GM04503 (cell line): ENCODE measurements at regions not wholly inside any gene's neighbourhood (a gene's known extent, or its start where the extent isn't known, plus 50 kb on each side); places are given as distances from the start of the nearest gene placed in this dataset.
"Not testable (repeated sequence)": the region's sequence is repeated elsewhere in the genome, so short reads cannot be mapped to it uniquely, and the experiment has no call there.

Source experiments
- DNase-seq: peaks from one replicate; pipeline ENCODE4 v3.0.0-alpha.2; 2012; ENCODE audit warnings: low read depth

DNA sequence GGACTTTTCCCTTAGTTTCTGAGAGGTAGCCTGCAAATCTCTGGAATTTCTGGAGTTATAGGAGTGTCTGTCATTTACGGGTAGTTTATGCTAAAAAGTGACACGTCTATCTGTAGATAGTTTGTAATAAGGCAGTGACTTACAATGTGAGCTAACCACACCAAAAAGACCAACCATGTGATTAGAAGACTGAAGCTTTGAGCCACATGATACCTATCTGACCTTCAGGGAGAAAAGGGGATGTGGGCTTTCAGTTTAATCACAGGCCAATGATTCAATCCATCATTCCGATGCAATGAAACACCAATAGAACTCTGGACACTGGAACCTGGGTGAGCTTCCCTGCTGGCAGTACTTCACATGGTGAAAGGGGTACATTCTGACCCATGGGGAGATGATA lies 254.6 kb upstream of the GK2 start:
- DNase-seq = no peak

DNA sequence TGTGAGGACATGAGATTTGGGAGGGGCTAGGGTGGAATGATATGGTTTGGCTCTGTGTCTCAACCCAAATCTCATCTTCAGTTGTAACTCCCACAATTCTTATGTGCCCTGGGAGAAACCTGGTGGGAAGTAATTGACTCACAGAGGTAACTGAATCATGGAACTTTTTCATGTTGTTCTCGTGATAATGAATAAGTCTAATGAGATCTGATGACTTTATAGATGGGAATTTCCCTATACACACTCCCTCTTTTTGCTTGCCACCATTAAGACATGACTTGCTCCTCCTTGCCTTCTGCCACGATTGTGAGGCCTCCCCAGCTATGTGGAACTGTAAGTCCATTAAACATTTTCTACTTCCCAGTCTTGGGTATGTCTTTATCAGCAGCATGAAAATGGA lies 253.2 kb upstream of the GK2 start:
- no peak for DNase-seq

DNA sequence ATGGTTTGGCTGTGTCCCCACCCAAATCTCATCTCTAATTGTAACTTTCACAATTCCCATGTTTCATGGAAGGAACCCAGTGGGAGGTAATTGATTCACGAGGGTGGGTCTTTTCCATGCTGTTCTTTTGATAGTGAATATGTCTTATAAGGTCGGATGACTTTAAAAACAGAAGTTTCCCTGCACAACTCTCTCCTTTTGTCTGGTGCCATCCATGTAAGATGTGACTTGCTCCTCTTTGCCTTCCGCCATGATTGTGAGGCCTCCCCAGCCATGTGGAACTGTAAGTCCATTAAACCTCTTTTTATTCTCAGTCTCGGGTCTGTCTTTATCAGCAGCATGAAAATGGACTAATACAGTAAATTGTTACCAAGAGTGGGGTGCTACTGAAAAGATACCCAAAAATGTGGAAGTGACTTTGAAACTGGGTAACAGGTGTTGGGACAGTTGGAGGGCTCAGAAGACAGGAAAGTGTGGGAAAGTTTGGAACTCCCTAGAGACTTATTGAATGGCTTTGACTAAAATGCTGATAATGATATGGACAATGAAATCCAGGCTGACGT lies 251.4 kb upstream of the GK2 start:
- DNase-seq = not testable (repeated sequence)

GRCh38 chr4:79657379-79657778 lies 249.4 kb upstream of the GK2 start:
- DNase-seq = no peak

- DNase-seq = no peak
Measured at GRCh38 chr4:79653871-79654270, 245.8 kb upstream of the GK2 start.

- DNase-seq = no peak
Measured at GRCh38 chr4:79652738-79653137, 244.7 kb upstream of the GK2 start.

DNA sequence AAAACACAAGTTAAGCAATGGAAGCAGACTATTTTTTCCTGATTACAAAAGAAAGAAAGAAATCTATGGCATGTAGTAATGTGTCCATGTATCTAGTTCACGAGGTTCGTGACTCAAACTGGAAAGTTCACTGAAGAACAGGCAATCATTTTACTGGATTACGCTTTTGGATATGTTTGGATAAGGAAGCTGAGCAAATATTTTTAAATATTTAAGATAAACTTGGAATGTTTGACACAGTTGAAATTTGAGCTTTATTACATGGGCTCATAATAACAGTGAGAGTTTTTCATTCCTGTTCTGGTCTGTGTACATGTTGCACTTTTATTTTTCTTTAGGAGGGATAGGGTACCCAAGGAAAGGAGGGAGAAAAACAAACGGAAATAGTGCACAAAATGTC lies 244.2 kb upstream of the GK2 start:
- DNase-seq = no peak

- DNase-seq = no peak
Measured at GRCh38 chr4:79651456-79651855, 243.4 kb upstream of the GK2 start.

DNA sequence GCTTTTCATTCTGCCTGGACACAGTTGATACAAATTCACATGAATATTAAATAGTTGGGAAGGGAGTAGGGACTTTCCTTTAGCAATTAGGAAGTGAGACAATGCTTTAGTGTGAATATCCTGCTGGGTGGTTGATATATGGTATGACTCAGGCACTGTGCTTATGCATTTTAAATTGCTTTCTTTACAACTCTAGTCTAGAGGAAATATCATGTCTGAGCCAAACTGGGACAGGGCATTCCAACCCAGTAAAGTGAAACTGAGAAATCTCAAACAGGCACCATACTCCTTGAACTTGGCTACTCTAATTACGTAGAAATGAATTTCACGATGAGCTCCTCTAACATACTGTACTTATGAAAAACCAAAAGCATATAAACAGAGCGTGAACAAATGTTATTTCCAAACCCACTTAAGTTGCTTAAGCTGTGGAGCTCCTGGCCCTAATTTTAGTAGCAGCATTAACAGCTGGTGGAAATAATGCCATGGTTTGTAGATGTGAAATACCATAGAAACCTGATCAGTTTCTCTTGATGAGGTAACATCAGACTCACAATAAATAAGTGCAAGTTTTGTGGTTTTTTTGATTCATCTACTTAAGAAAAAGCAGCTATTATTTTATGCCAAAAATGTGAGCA lies 242.9 kb upstream of the GK2 start:
- no peak for DNase-seq

DNA sequence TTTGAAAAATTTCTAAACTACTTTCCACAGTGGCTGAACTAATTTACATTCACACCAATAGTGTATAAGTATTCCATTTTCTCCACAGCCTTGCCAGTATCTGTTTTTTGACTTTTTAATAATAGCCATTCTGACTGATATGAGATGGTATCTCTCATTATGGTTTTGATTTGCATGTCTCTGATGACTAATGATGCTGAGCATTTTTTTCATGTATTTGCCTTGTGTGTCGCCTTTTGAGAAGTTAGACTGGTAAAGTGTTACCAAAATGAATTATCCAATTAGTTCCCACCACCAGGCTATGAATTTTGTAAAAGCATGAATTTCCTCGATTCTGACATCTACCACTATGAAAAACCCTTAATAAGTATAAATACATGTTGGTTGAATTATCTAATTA lies 242.2 kb upstream of the GK2 start:
- no peak for DNase-seq

GRCh38 chr4:79645942-79646341 lies 237.9 kb upstream of the GK2 start:
- no peak for DNase-seq

GRCh38 chr4:79638735-79639134 lies 230.7 kb upstream of the GK2 start:
- no peak for DNase-seq

DNA sequence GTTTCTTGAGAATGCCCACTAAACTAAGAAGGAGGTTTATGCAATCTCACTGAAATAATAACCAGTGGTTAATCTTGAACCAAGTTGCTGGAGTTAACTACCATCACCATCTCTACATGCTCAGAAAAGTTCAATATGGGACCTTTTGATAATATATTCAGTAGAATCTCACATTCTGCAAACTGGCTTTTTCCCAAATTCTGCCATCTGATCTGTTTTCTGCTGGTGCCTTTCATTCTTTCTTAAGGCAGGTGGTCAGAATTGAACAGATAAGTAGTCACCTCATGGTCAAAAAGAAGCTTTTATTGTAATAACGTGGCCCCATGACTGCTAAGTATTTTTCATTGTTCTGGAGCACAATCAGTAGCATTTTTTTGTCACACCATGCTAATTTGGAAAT lies 229.0 kb upstream of the GK2 start:
- DNase-seq = no peak

DNA sequence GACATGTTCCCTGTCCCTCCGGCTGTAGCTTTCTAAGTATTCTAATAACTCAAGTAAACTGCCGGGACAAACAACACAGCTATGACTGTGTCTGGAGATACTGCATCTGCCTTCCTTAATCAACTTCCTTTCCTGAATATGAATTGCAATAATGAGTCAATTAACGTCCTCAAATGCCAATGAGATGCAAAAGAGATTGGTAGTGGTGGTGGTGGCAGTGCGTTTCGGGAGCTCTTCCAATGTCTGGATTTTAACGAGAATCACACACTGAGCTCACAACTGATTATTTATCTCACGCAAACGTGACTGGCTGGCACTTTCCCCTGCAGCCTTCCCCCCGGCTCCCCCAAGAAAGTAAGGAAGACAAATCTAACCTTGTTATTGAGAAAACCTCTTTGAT lies 226.1 kb upstream of the GK2 start:
- DNase-seq = no peak

- no peak for DNase-seq
Measured at GRCh38 chr4:79632114-79632513, 224.1 kb upstream of the GK2 start.

GRCh38 chr4:79626611-79627010 lies 218.6 kb upstream of the GK2 start:
- DNase-seq = no peak

GRCh38 chr4:79626101-79626500 lies 218.1 kb upstream of the GK2 start:
- DNase-seq = no peak

DNA sequence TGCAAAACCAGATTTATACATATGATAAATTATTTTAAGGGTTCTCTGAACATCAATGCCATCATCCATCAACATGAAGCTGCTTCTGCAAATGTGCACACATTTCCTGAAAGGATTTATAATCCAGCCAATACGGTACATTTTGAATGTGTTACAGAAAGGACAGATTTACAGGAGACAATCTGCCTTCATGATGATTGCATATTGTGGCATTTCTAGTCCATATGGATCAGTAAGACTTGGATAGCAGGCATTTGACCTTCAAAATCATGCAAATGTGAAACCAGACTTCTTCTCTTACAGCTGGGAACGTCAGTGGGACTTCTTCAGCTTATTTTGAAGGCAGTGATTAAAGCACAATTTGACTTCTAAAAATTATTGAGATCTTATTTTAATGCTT lies 217.3 kb upstream of the GK2 start:
- no peak for DNase-seq

DNA sequence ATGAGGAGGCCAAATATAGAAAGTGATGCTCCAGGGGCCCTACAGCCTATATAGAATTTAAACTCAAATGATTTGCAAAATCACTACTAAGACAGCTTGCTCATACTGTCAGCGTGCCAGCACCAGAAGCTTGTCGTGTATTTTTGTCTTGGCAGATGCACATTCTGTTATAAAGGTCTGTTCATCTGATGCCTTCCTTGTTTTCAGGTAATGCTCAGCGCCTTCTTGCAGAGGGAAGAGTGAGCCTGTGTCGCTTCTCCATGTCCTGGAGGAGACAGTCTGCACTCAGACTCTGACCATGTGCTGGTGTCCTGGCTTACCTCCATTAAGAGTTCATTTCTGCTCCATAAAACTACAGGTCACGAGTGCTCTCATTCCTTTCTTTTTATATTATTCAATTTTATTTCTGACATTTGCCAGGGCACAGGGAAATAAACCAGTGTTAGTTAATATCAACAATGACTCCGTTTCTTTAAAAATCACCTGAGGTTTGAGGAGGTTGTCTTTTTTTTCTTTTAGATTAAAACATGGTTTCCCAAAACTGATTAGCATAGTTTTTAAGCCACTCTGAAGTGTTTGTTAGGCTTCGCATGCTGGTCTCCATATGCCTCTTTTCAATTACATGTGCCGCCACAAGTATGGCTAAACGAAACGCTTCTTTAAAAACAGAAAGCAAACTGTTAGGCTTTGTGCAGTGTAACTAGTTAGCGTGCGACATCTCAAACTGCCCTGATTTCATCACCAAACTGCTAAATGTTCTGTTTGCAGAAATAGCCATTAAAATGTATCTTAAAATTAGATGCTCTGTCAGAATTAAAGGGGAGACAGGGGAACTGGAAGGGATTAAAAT lies 215.2 kb upstream of the GK2 start:
- DNase-seq = no peak

GRCh38 chr4:79621061-79621460 lies 213.0 kb upstream of the GK2 start:
- no peak for DNase-seq

GRCh38 chr4:79620617-79621016 lies 212.6 kb upstream of the GK2 start:
- no peak for DNase-seq

DNA sequence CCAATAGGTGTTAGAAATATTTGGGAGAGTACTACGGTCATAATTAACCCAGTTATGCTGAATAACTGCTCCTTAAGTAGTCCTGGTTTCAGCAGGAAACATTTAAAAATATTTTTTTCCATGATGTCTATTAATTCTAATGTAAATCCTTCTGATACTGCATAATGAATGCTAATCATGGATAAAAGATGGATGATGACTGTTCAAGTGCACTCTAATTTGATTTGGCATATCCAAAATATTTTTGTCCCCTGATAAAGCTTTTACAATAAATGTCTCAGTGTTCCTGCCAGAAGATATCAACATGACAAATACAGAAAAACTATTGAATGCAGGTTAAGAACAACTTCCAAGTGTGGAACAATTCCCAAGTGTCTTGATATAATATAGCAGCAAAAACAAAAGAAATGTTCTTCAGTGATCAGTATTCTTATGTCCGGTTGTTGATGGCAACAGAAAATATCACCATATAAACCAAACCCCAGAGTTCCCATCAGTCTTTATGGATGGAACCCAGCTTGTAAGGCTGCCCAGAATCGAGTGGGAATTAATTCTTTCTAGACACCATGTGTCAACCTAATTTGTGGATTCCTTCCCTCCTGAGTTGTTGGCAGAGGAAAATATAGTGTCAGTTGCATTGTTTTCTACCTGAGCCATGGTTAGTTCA lies 205.4 kb upstream of the GK2 start:
- DNase-seq = no peak

DNA sequence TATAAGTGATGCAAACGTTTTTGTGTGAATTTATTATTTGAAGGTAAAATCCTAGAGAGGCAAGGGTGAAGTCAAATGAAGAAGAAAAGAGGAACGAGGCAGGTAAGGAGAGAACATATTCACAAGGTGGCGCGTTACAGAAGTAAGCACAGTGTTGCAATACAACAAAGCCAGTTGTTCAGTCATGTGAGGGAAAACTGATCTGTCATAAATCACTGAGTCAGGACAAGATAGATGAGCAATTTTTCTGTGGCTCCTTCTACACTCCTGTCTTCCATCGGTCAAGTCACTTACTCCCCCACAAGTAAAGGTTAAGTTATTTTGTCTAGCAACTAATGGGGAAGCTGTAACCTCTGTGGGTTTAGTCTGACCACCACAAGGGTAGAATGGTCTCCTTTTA lies 203.0 kb upstream of the GK2 start:
- no peak for DNase-seq
